ENCODE measurements at regions not wholly inside any gene's neighbourhood (a gene's known extent, or its start where the extent isn't known, plus 50 kb on each side); places are given as distances from the start of the nearest gene placed in this dataset.
"Not testable (repeated sequence)": the region's sequence is repeated elsewhere in the genome, so short reads cannot be mapped to it uniquely, and the experiment has no call there.

DNA sequence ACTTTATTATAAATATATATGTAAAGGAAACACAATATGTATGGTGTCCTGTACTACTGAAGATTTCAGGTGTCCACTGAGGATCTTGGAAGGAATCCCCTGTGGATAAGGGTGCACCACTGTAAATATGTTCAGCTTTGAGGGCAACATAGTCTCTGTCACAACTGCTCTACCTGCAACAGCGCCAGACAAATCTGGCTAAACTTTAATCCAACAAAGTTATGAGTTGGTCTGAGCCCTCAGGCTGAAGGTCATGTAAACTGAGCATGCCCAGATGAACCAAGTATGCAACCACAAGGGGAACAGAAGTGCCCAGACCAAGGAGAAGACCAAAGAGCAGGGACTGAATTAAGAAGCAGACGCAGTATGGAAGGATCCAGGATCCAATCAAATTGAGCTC is 1541.2 kb downstream of the SPATA31A7 start:
- not testable (repeated sequence) for H3K36me3 ChIP-seq; H3K4me1 ChIP-seq (ENCODE audit: control insufficient read depth in 1 of 2, insufficient read depth in 1 of 2, low read depth in 1 of 2, low read length in 1 of 2); H3K9me3 ChIP-seq; H3K27me3 ChIP-seq; H3K4me3 ChIP-seq (ENCODE audit: low read depth in 1 of 2, low read length in 1 of 2); H3K27ac ChIP-seq

DNA sequence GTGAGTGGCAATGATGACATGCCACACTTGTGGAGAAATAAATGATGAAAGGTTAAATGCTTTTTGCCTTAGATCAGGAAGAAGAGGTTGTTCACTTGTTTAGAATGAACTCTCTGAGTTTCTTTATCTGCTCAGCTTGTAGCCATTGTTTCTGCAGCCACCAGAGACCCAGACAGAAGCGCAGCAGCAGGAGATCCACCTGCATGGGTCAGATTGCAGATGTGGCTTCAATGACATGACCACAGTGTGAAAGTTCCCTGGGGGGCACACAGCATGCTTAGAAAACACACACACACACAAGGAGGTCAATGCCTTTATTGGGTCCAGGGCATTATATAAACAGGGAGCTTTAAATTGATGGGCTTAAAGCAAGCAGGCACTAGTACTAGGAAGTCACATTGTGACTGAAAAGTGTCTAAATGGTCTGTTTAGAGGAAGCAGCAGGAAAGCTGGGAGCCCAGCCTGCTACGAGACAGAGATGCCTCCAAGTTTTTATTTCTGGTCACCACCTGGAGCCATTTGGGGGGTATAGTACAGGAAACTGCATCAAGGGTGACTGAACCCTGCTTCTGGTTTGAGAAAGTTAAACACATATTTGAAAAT is 1547.3 kb downstream of the SPATA31A7 start:
- not testable (repeated sequence) for H3K27ac ChIP-seq; H3K9me3 ChIP-seq; H3K27me3 ChIP-seq; H3K4me1 ChIP-seq (ENCODE audit: control insufficient read depth in 1 of 2, insufficient read depth in 1 of 2, low read depth in 1 of 2, low read length in 1 of 2); H3K4me3 ChIP-seq (ENCODE audit: low read depth in 1 of 2, low read length in 1 of 2); H3K36me3 ChIP-seq

DNA sequence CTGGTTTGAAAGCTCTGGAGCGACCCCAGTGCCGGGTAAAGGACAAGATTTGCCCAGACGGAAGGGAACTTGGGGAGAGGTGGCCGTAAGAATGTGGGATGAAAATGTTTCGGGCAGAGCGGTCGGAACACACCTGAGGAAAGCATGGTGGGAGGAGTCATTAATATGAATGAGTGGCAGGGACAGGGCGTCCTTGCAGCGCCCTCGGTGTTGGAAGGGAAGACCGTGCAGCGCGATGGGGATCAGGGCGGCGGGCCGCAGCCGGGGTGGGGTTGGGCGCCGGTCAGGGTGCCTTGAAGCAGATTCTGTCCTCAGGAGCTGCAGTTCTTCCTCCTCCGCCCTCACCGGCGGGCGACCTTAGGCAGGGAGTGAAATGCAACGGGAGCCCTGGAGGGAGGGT is 1548.1 kb downstream of the SPATA31A7 start:
- peak overlapping the region in 1 of 2 experiments; percentile 31 for H3K4me3 ChIP-seq (ENCODE audit: low read depth in 1 of 2, low read length in 1 of 2)
- not testable (repeated sequence) for H3K36me3 ChIP-seq; H3K27me3 ChIP-seq; H3K4me1 ChIP-seq (ENCODE audit: control insufficient read depth in 1 of 2, insufficient read depth in 1 of 2, low read depth in 1 of 2, low read length in 1 of 2); H3K27ac ChIP-seq; H3K9me3 ChIP-seq

DNA sequence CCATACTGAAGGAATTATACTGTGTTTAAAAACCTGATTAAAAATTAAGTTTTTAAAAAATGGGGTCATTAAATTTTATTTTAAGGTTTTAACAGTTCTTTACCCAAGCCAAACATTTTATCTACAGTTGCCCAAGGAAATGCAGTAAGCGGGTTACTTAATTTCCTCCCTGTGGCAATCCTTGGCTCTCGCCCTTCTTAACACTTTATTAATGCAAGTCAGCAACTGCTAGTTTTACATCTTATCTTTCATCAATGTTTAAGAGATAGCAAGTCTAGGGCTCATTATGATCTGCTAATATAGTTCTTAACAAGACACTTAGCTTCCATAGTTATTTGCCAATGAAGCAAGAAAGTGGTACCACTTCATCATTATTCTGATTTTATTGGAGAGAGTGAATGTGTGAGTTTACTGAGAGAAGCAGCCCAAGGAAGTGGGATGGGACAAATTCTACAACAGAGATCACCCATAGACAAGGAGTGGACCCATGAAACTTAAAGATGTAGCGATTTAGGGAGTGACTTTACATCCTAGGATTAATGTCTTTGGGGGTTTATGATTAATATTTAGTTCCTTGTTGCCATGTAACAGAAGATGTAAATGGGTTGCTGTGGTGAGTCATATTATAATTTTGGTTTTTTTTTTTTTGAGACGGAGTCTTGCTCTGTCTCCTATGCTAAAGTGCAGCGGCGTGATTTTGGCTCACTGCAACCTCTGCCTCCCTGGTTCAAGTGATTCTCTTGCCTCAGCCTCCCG is 1556.1 kb downstream of the SPATA31A7 start:
- H3K36me3 ChIP-seq; H3K9me3 ChIP-seq; H3K27ac ChIP-seq; H3K27me3 ChIP-seq; H3K4me3 ChIP-seq (ENCODE audit: low read depth in 1 of 2, low read length in 1 of 2); H3K4me1 ChIP-seq (ENCODE audit: control insufficient read depth in 1 of 2, insufficient read depth in 1 of 2, low read depth in 1 of 2, low read length in 1 of 2): not testable (repeated sequence)
